ENCODE measurements at regions not wholly inside any gene's neighbourhood (a gene's known extent, or its start where the extent isn't known, plus 50 kb on each side); places are given as distances from the start of the nearest gene placed in this dataset.

- TF ChIP-seq SUZ12 (IDR thresholded peaks at IDR 0.05; ENCODE audit: unreplicated experiment) = no peak
- TF ChIP-seq CTCF (IDR thresholded peaks at IDR 0.05 in 2 of 3, conservative IDR thresholded peaks at IDR 0.05 in 1 of 3; ENCODE audit: control insufficient read depth in 2 of 3, extremely low read depth in 1 of 3, insufficient read depth in 1 of 3, low read depth in 3 of 3, low read length in 3 of 3) = no peak
- TF ChIP-seq CREM (IDR thresholded peaks at IDR 0.05; ENCODE audit: low read depth) = no peak
- TF ChIP-seq TBL1XR1 (IDR thresholded peaks at IDR 0.05; ENCODE audit: low read depth, low read length) = no peak
- TF ChIP-seq SMC3 (IDR thresholded peaks at IDR 0.05; ENCODE audit: borderline replicate concordance, low read length) = no peak
- TF ChIP-seq BHLHE40 (IDR thresholded peaks at IDR 0.05; ENCODE audit: borderline replicate concordance in 1 of 2, low read depth in 2 of 2, low read length in 1 of 2) = no peak
- TF ChIP-seq, protein P1, sequence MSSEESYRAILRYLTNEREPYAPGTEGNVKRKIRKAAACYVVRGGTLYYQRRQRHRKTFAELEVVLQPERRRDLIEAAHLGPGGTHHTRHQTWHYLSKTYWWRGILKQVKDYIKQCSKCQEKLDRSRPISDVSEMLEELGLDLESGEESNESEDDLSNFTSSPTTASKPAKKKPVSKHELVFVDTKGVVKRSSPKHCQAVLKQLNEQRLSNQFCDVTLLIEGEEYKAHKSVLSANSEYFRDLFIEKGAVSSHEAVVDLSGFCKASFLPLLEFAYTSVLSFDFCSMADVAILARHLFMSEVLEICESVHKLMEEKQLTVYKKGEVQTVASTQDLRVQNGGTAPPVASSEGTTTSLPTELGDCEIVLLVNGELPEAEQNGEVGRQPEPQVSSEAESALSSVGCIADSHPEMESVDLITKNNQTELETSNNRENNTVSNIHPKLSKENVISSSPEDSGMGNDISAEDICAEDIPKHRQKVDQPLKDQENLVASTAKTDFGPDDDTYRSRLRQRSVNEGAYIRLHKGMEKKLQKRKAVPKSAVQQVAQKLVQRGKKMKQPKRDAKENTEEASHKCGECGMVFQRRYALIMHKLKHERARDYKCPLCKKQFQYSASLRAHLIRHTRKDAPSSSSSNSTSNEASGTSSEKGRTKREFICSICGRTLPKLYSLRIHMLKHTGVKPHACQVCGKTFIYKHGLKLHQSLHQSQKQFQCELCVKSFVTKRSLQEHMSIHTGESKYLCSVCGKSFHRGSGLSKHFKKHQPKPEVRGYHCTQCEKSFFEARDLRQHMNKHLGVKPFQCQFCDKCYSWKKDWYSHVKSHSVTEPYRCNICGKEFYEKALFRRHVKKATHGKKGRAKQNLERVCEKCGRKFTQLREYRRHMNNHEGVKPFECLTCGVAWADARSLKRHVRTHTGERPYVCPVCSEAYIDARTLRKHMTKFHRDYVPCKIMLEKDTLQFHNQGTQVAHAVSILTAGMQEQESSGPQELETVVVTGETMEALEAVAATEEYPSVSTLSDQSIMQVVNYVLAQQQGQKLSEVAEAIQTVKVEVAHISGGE (CRISPR knock-in tag; IDR thresholded peaks at IDR 0.05) = no peak
- no peak for TF ChIP-seq CEBPB (IDR thresholded peaks at IDR 0.05; ENCODE audit: borderline replicate concordance in 1 of 2, low read depth in 2 of 2, low read length in 2 of 2)
These were observed 732.2 kb downstream of the CBLN4 start for GRCh38 chr20:55273149-55273548.

Data from GM12878 (cell line).